GM23338 (cell line): ENCODE measurements at regions not wholly inside any gene's neighbourhood (a gene's known extent, or its start where the extent isn't known, plus 50 kb on each side); places are given as distances from the start of the nearest gene placed in this dataset.

Source experiments
- CREB1 ChIP-seq: fragments of 250-450 bp; sonication (Bioruptor Pico); IDR thresholded peaks from 2 replicates; pipeline ENCODE4 v1.5.0; 2020; ENCODE audit warnings: low read depth, mild to moderate bottlenecking, moderate library complexity
- CTCF ChIP-seq, 2 experiments: fragments of 200-600 bp in 1 of 2; sonication (generic) in 1 of 2; conservative IDR thresholded peaks; 2 replicates each; pipeline versions ENCODE4 v1.5.1 to v1.6.1; 2016 to 2017; ENCODE audit warnings: antibody characterized with exemption in 2 of 2, low read depth in 2 of 2, mild to moderate bottlenecking in 2 of 2, moderate library complexity in 1 of 2
- ETS1 ChIP-seq: IDR thresholded peaks from 2 replicates; pipeline ENCODE4 v1.6.1; 2016; ENCODE audit warnings: antibody characterized with exemption
- EZH2 ChIP-seq: fragments of 200-600 bp; sonication (generic); IDR thresholded peaks from one replicate; pipeline ENCODE4 v1.8.0; 2017; ENCODE audit warnings: antibody characterized with exemption, mild to moderate bottlenecking, low read depth; ENCODE audit not compliant: unreplicated experiment
- EZH2phosphoT487 ChIP-seq: fragments of 200-600 bp; sonication (generic); IDR thresholded peaks from one replicate; pipeline ENCODE4 v1.8.1; 2018; ENCODE audit warnings: antibody characterized with exemption; ENCODE audit not compliant: unreplicated experiment
- JUNB ChIP-seq: IDR thresholded peaks from one replicate; pipeline ENCODE4 v1.6.1; 2016; ENCODE audit warnings: antibody characterized with exemption; ENCODE audit not compliant: unreplicated experiment
- POLR2AphosphoS5 ChIP-seq: IDR thresholded peaks from 2 replicates; pipeline ENCODE4 v1.6.1; 2016; ENCODE audit warnings: antibody characterized with exemption, low read depth
- REST ChIP-seq: IDR thresholded peaks from one replicate; pipeline ENCODE4 v1.6.1; 2018; ENCODE audit warnings: antibody characterized with exemption; ENCODE audit not compliant: unreplicated experiment
- ZNF331 ChIP-seq: fragments of 250-450 bp; sonication (Bioruptor Pico); IDR thresholded peaks from 2 replicates; pipeline ENCODE4 v1.5.0; 2020; ENCODE audit warnings: low read depth, mild to moderate bottlenecking, moderate library complexity

- TF ChIP-seq EZH2 (no peak), CTCF (conservative IDR thresholded peaks at IDR 0.05; ENCODE audit: low read depth in 2 of 2) (peak; percentile 66 to 73), REST (no peak), POLR2AphosphoS5 (no peak), CREB1 (CRISPR knock-in tag) (no peak), EZH2phosphoT487 (no peak), JUNB (no peak), ZNF331 (CRISPR knock-in tag) (no peak), ETS1 (no peak)
Measured at GRCh38 chr11:16632295-16633200, 105.9 kb upstream of the C11orf58 start.
